AG09319 (cell line): ENCODE measurements at regions not wholly inside any gene's neighbourhood (a gene's known extent, or its start where the extent isn't known, plus 50 kb on each side); places are given as distances from the start of the nearest gene placed in this dataset.

Source experiments
- DNase-seq: peaks from one replicate; pipeline ENCODE4 v3.0.0-alpha.2; 2010; ENCODE audit warnings: low read depth; ENCODE audit errors: extremely low read depth
- CTCF ChIP-seq: IDR thresholded peaks from 2 replicates; pipeline ENCODE4 v1.5.1; 2011; ENCODE audit warnings: low read depth, mild to moderate bottlenecking, inconsistent platforms, low read length, moderate library complexity

GRCh38 chr7:155885167-155886155, 73.2 kb upstream of the SHH start:
- no peak for TF ChIP-seq CTCF
- no peak for DNase-seq

- TF ChIP-seq CTCF: no peak
- no peak for DNase-seq
Measured at GRCh38 chr7:155884225-155885166, 72.2 kb upstream of the SHH start.

DNA sequence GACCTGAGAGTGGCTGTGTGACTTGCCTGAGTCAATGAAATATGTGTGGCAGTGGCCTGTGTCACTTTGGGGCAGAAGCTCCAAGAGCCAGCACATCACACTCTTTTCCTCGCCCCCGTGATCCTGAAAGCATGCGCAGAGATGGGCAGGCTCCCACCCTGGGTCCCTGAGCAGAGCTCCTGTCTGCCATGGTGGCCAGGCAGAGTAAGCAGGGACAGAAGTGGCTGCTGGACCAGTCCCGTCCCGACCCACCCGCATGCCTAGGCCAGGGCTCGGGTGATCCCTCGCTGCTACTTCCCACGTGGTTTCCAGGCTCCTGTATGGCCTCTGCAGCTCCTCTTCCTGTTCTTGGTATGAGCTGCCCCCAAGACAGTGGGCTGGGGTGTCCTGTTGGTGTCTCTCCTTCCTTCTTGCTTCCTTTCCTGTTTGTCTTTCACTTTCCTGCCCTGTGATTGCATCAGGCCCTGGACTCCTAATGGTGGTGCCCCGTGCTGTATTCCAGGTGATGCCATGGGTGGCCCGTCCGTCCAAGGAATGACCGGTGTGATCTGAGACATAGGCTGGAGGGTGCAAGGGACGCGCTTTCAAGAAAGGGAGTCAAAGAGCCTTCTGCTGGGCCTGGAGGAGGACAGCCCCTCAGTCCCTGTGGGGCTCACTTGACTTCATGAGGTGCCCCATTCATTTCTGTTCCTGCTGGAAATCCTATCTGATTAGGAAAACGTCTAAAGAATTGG, 71.4 kb upstream of the SHH start:
- no peak for TF ChIP-seq CTCF
- DNase-seq: no peak

DNA sequence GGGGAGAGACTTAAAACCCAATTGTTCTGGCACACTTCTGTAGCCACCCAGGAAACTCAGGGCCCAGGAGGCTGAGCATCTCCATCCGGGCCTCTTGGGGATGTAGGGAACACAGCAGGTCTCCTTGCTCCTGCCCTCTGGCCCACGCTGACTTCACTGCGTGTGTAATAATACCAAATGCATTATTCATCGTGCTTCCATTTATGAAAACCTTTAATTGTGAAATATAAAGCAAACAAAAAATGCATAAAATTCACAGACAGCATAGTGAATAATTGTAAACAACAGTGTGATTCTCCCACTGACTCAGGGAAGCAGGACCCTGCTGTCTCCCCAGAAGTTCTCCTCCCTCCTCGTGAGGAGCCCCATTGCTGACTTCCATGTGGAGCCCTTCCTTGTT, 70.3 kb upstream of the SHH start:
- no peak for TF ChIP-seq CTCF
- no peak for DNase-seq

GRCh38 chr7:155881471-155882350, 69.4 kb upstream of the SHH start:
- TF ChIP-seq CTCF: no peak
- no peak for DNase-seq

- no peak for TF ChIP-seq CTCF
- DNase-seq: no peak
Measured at GRCh38 chr7:155880721-155881120, 68.5 kb upstream of the SHH start.
